GM21423 (cell line): ENCODE measurements at regions not wholly inside any gene's neighbourhood (a gene's known extent, or its start where the extent isn't known, plus 50 kb on each side); places are given as distances from the start of the nearest gene placed in this dataset.
"Not testable (repeated sequence)": the region's sequence is repeated elsewhere in the genome, so short reads cannot be mapped to it uniquely, and the experiment has no call there.

Experiments
- ATAC-seq: cut with Tn5 transposase; IDR thresholded peaks from one replicate; pipeline ENCODE4 v1.9.1; 2021; ENCODE audit warnings: mild to moderate bottlenecking, moderate library complexity; ENCODE audit not compliant: unreplicated experiment

GRCh38 chr20:48037798-48038197, 252.5 kb upstream of the SULF2 start:
- not testable (repeated sequence) for ATAC-seq

GRCh38 chr20:48035961-48036731, 250.9 kb upstream of the SULF2 start:
- no peak for ATAC-seq

- no peak for ATAC-seq
These were observed 249.5 kb upstream of the SULF2 start for GRCh38 chr20:48034751-48035150.

- not testable (repeated sequence) for ATAC-seq
These were observed 247.7 kb upstream of the SULF2 start for GRCh38 chr20:48033005-48033404.

GRCh38 chr20:48031122-48031521, 245.8 kb upstream of the SULF2 start:
- no peak for ATAC-seq

DNA sequence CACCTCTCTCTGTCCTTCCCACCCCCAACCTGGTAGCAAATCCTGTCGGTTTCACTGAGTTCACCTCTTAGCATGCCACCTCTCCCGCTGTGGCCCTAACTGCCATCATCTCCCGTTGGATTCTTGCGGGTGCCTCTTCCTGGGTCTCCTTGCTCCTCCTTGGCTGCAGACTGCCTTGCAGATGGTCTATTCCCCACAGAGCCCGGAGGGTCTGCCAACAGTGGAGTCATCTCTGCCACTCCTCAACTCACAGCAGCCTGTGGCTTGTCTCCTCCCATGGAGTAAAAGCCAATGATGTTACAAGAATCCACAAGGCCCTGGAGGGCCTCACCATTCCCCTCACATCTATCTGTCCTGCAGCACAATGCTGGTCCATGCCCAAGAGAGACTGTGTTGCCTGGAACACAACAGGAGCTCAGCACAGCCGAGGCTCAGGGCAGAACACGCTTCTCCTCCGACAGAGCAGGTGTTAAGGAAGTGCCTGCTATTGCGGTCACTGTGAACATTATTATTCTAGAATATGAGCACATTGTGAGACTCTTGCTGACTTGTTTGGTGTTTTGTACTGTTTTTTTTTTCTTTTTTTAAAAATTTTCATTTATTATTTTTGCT, 241.8 kb upstream of the SULF2 start:
- ATAC-seq = no peak

DNA sequence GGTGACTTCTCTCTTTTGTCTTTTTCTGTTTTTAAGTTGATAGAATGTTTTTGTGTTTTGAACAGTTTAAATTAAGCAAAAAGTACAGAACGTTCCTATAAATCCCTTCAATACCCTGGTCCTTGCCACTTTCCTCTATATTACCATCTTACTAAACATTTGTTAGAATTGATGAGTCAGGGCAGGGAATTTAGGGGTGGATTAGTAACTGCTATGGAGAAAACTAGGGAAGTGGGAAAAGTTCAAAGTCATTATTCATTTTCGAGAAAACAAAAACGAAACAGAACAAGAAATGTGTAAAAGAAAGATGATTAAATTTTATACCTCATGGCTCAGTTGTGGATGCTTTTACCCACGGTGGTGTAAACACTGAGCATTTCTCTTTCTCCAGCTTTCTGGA, 240.4 kb upstream of the SULF2 start:
- ATAC-seq = no peak

DNA sequence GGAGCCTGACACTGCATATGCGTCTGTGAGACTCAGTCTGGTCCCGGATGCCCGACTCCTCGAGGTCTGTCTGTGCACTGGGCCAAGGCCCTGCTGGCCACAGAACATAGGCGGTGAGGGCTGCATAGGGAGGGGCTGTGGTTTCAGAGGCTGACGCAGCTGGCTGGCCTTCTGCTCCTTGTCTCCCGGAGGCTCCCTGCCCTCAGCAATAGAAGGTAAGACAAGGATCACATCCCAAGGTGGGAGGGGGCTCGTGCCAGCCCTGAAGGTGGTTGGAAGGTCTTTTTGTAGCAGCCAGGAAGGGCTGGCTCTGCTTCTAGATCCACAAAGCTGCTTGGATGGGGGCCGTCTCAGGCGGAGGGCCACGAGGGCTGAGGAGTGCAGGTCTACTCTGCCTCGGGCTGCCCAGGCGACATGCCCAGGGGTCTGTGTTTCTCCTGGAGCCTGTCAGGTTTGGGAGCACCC, 239.8 kb upstream of the SULF2 start:
- no peak for ATAC-seq

GRCh38 chr20:48024539-48024938, 239.3 kb upstream of the SULF2 start:
- no peak for ATAC-seq

GRCh38 chr20:48020696-48021095, 235.4 kb upstream of the SULF2 start:
- ATAC-seq = not testable (repeated sequence)

DNA sequence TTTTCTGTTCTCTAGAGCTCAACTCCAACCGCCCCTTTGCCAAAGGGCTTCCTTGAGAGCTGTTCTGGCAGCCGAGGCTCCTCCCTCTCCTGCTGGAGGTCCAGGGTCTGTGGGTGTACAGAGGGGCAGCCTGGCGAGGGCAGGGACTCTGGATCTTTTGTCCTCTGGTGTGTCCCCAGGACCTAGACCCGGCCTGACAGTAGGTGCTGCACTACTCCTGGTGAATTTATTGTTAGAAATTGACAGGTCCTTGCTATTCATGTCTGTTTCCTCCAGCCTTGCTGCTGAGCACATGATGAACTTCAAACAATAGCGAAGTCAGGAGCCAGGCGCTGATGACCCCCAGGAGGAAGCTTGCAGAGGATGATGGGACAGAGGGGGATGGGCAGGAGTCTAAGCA, 234.7 kb upstream of the SULF2 start:
- ATAC-seq = no peak

DNA sequence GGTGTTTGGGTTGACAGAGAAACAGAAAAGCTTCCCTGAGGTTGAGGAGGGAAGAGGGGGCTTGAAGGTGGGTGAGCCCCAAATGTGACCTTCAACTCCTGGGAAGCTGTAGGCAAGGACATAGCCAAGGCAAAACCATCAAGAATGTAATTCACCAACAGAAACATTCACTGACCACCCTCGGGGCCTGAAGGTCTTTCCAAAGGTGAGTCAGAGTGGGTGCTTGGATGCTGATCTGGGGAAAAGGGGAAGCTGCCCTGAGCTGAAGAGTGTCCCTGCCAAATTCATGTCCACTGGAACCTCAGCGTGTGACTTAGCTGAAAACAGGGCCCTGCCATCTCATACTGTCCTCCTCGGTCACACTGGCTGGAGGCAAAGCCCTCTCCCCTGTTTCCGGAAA, 234.2 kb upstream of the SULF2 start:
- no peak for ATAC-seq

GRCh38 chr20:48018851-48019250, 233.6 kb upstream of the SULF2 start:
- ATAC-seq = not testable (repeated sequence)

- ATAC-seq = no peak
These were observed 232.7 kb upstream of the SULF2 start for GRCh38 chr20:48017992-48018391.

- ATAC-seq = no peak
These were observed 232.2 kb upstream of the SULF2 start for GRCh38 chr20:48017509-48017908.

- ATAC-seq = no peak
These were observed 230.9 kb upstream of the SULF2 start for GRCh38 chr20:48015943-48016723.

DNA sequence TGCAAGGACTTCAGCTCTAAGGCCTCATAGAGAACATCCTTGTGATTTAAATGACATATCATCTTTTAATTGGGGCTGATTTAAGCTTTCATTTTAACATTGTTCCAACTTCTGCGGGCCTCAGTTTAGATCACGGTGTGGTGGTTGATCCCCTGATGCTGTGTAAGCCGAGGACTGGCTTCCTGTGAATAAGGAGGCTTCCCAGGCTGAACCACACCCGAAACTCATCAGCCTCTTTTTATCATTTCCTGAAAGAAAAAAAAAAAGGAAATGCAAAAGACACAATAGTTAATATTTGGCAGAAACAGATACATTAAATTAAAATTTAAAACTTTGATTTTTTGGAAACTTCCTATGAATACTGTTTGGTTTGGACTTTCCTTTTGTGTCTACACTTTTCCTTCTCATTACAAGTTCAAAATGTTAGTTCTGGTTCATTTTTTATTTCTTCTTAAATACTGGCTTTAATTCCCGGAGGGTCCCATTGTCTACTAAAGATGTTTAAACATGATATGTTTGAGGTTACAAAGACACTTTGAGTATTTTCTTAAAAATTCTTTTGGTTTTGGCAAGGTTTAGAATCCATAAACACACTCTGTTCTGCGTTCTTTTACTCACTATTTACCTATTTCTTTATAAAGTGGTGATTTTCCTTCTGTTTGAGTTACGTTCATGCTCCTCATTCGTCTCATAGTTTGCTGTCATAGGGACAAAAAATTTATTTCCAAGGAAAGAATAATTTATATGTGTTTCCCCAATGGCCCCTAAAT, 230.0 kb upstream of the SULF2 start:
- no peak for ATAC-seq

GRCh38 chr20:48012401-48012974, 227.2 kb upstream of the SULF2 start:
- no peak for ATAC-seq

DNA sequence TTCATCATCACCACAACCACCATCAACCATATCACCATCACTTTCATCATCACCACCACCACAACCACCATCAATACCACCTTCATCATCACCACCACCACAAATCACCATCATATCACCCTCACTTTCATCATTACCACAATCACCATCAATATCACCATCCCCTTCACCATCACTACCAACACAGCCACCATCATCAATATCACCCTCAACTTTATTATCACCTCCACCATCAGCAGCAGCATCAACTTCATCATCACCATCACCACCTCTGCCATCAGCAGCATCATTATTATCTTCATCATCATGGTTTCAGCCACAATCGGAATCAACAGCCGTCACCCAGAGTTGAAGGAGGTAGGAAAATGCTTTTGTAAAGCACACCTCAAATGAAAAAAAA, 225.7 kb upstream of the SULF2 start:
- no peak for ATAC-seq

DNA sequence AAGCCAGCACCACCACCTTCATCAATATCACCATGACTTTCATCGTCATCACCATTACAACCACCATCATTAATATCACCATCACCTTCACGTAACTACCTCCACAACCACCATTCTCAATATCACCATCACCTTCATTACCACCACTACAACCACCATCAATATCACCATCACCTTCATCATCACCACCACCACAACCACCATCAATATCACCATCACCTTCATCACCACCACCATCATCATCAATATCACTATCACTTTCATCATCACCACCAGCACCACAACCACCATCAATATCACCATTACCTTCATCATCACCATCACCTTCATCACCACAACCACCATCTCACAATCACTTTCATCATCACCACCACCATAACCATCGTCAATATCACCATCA, 225.3 kb upstream of the SULF2 start:
- no peak for ATAC-seq
